ENCODE measurements at regions not wholly inside any gene's neighbourhood (a gene's known extent, or its start where the extent isn't known, plus 50 kb on each side); places are given as distances from the start of the nearest gene placed in this dataset.

GRCh38 chr5:104186510-104186909, 623.9 kb upstream of the NUDT12 start:
- no peak for ATAC-seq
- TF ChIP-seq ZFP30 (CRISPR knock-in tag; IDR thresholded peaks at IDR 0.05) (no peak), ESRRG (CRISPR knock-in tag; IDR thresholded peaks at IDR 0.05) (no peak)

GRCh38 chr5:104186100-104186499, 623.5 kb upstream of the NUDT12 start:
- TF ChIP-seq CSRNP3 (CRISPR knock-in tag; IDR thresholded peaks at IDR 0.05) (no peak), ESRRG (CRISPR knock-in tag; IDR thresholded peaks at IDR 0.05) (no peak), ISL1 (CRISPR knock-in tag; IDR thresholded peaks at IDR 0.05) (no peak), CREB5 (CRISPR knock-in tag; IDR thresholded peaks at IDR 0.05; ENCODE audit: low read depth) (no peak), TCF4 (CRISPR knock-in tag; IDR thresholded peaks at IDR 0.05; ENCODE audit: borderline replicate concordance) (no peak), POU6F1 (CRISPR knock-in tag; IDR thresholded peaks at IDR 0.05; ENCODE audit: borderline replicate concordance, low read depth) (no peak), BACH2 (CRISPR knock-in tag; IDR thresholded peaks at IDR 0.05; ENCODE audit: borderline replicate concordance) (no peak), TSHZ2 (CRISPR knock-in tag; IDR thresholded peaks at IDR 0.05) (no peak), PPARA (CRISPR knock-in tag; IDR thresholded peaks at IDR 0.05; ENCODE audit: borderline replicate concordance) (no peak), ARNTL (CRISPR knock-in tag; IDR thresholded peaks at IDR 0.05; ENCODE audit: borderline replicate concordance, low read depth) (no peak), TOX (CRISPR knock-in tag; IDR thresholded peaks at IDR 0.05; ENCODE audit: borderline replicate concordance) (no peak), ZC3H10 (CRISPR knock-in tag; IDR thresholded peaks at IDR 0.05) (no peak), OSR1 (CRISPR knock-in tag; IDR thresholded peaks at IDR 0.05) (no peak), ZNF8 (CRISPR knock-in tag; IDR thresholded peaks at IDR 0.05) (no peak)
- ATAC-seq: no peak

DNA sequence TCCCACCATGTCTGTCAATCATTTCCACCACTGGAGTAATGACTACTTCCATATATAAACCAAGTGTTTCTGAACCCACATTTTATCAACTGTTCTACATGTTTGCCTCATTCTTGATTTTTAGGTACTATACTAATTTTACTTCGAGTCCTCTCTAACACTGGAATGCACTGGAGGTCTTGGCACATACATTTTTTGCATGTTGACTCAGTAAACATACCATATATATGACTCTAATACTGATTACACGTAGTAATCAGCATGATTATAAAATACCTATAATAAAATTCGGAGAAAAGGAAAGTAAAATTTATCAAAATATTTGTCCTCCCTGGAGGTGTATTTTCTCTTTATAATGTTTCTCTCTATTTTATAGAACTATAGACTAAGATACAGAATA, 621.7 kb upstream of the NUDT12 start:
- ATAC-seq: no peak
- TF ChIP-seq SNAI2 (CRISPR knock-in tag; IDR thresholded peaks at IDR 0.05): no peak
- no peak for TF ChIP-seq OSR1 (CRISPR knock-in tag; IDR thresholded peaks at IDR 0.05)
- TF ChIP-seq BACH2 (CRISPR knock-in tag; IDR thresholded peaks at IDR 0.05; ENCODE audit: borderline replicate concordance): no peak
- no peak for TF ChIP-seq ESRRG (CRISPR knock-in tag; IDR thresholded peaks at IDR 0.05)
- no peak for TF ChIP-seq ZNF565 (CRISPR knock-in tag; conservative IDR thresholded peaks at IDR 0.05; ENCODE audit: low read depth)
- no peak for TF ChIP-seq RARB (CRISPR knock-in tag; IDR thresholded peaks at IDR 0.05)
- no peak for TF ChIP-seq PPARA (CRISPR knock-in tag; IDR thresholded peaks at IDR 0.05; ENCODE audit: borderline replicate concordance)
- no peak for TF ChIP-seq CSDC2 (CRISPR knock-in tag; IDR thresholded peaks at IDR 0.05)
- no peak for TF ChIP-seq ARNTL (CRISPR knock-in tag; IDR thresholded peaks at IDR 0.05; ENCODE audit: borderline replicate concordance, low read depth)
- TF ChIP-seq ZFP3 (CRISPR knock-in tag; IDR thresholded peaks at IDR 0.05): no peak
- no peak for TF ChIP-seq GLIS3 (CRISPR knock-in tag; IDR thresholded peaks at IDR 0.05)
- TF ChIP-seq, protein P1, sequence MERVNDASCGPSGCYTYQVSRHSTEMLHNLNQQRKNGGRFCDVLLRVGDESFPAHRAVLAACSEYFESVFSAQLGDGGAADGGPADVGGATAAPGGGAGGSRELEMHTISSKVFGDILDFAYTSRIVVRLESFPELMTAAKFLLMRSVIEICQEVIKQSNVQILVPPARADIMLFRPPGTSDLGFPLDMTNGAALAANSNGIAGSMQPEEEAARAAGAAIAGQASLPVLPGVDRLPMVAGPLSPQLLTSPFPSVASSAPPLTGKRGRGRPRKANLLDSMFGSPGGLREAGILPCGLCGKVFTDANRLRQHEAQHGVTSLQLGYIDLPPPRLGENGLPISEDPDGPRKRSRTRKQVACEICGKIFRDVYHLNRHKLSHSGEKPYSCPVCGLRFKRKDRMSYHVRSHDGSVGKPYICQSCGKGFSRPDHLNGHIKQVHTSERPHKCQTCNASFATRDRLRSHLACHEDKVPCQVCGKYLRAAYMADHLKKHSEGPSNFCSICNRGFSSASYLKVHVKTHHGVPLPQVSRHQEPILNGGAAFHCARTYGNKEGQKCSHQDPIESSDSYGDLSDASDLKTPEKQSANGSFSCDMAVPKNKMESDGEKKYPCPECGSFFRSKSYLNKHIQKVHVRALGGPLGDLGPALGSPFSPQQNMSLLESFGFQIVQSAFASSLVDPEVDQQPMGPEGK (CRISPR knock-in tag; IDR thresholded peaks at IDR 0.05; ENCODE audit: borderline replicate concordance): no peak
- TF ChIP-seq ISL1 (CRISPR knock-in tag; IDR thresholded peaks at IDR 0.05): no peak
- TF ChIP-seq TCF4 (CRISPR knock-in tag; IDR thresholded peaks at IDR 0.05; ENCODE audit: borderline replicate concordance): no peak
- no peak for TF ChIP-seq CSRNP3 (CRISPR knock-in tag; IDR thresholded peaks at IDR 0.05)
- TF ChIP-seq TOX (CRISPR knock-in tag; IDR thresholded peaks at IDR 0.05; ENCODE audit: borderline replicate concordance): no peak
- TF ChIP-seq ZNF8 (CRISPR knock-in tag; IDR thresholded peaks at IDR 0.05): no peak
